ENCODE measurements at regions not wholly inside any gene's neighbourhood (a gene's known extent, or its start where the extent isn't known, plus 50 kb on each side); places are given as distances from the start of the nearest gene placed in this dataset.
"Not testable (repeated sequence)": the region's sequence is repeated elsewhere in the genome, so short reads cannot be mapped to it uniquely, and the experiment has no call there.

DNA sequence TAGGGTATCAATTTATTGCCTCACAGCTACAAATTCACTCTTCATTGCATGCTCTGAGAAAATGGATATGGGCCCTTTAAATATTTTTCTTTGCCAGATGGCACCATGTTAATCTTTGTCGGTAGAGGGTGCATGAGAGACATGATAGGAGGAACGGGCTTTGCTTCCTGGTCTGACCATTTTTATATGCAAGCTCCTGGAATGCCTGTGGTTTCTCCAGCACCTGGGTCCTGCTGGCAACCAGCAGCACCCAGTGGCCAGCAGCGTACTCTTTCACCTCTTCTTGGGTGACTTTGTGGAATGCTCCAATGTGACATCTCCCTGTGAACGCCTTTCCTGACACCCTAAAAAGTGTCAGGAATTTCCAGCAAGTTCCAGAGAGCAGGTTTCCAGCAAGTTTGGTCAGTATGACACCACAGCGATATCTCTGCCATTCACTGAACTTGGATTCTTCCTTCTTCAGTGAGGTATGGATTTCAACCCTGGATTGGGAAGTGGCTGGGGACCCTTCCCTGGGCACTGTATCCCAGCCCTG lies 140.3 kb upstream of the PGRMC2 start:
- Histone ChIP-seq H2AFZ (ENCODE audit: low read length) (no peak overlapping the region), H3K4me1 (ENCODE audit: insufficient read depth, low read length, severe bottlenecking) (no peaks in the 10 kb centered on the region), H3F3A (ENCODE audit: insufficient read depth, low read length) (no peaks in the 10 kb centered on the region), H3K27ac (ENCODE audit: low read depth, low read length, poor library complexity, severe bottlenecking) (no peak overlapping the region), H4K20me1 (ENCODE audit: insufficient read depth, low read length) (no peaks in the 10 kb centered on the region), H3K36me3 (ENCODE audit: insufficient read depth, low read length) (no peaks in the 10 kb centered on the region), H3K9ac (ENCODE audit: low read length) (no peak overlapping the region), H3K4me2 (ENCODE audit: low read length) (no peak overlapping the region), H3K9me2 (ENCODE audit: low read depth, low read length) (no peaks in the 10 kb centered on the region), H3K9me3 (ENCODE audit: low read length) (no peaks in the 10 kb centered on the region), H3K79me2 (ENCODE audit: insufficient read depth, low read length) (no peaks in the 10 kb centered on the region), H3K4me3 (ENCODE audit: low read depth, low read length, poor library complexity, severe bottlenecking) (no peak overlapping the region), H3K27me3 (ENCODE audit: insufficient read depth, low read length) (no peaks in the 10 kb centered on the region)
- TF ChIP-seq EZH2 (IDR thresholded peaks at IDR 0.05; ENCODE audit: borderline replicate concordance, low read length): no peak
- TF ChIP-seq, protein P1, sequence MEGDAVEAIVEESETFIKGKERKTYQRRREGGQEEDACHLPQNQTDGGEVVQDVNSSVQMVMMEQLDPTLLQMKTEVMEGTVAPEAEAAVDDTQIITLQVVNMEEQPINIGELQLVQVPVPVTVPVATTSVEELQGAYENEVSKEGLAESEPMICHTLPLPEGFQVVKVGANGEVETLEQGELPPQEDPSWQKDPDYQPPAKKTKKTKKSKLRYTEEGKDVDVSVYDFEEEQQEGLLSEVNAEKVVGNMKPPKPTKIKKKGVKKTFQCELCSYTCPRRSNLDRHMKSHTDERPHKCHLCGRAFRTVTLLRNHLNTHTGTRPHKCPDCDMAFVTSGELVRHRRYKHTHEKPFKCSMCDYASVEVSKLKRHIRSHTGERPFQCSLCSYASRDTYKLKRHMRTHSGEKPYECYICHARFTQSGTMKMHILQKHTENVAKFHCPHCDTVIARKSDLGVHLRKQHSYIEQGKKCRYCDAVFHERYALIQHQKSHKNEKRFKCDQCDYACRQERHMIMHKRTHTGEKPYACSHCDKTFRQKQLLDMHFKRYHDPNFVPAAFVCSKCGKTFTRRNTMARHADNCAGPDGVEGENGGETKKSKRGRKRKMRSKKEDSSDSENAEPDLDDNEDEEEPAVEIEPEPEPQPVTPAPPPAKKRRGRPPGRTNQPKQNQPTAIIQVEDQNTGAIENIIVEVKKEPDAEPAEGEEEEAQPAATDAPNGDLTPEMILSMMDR (IDR thresholded peaks at IDR 0.05; ENCODE audit: low read length): peak; percentile 16; the same call in 1 of the 2 replicates

DNA sequence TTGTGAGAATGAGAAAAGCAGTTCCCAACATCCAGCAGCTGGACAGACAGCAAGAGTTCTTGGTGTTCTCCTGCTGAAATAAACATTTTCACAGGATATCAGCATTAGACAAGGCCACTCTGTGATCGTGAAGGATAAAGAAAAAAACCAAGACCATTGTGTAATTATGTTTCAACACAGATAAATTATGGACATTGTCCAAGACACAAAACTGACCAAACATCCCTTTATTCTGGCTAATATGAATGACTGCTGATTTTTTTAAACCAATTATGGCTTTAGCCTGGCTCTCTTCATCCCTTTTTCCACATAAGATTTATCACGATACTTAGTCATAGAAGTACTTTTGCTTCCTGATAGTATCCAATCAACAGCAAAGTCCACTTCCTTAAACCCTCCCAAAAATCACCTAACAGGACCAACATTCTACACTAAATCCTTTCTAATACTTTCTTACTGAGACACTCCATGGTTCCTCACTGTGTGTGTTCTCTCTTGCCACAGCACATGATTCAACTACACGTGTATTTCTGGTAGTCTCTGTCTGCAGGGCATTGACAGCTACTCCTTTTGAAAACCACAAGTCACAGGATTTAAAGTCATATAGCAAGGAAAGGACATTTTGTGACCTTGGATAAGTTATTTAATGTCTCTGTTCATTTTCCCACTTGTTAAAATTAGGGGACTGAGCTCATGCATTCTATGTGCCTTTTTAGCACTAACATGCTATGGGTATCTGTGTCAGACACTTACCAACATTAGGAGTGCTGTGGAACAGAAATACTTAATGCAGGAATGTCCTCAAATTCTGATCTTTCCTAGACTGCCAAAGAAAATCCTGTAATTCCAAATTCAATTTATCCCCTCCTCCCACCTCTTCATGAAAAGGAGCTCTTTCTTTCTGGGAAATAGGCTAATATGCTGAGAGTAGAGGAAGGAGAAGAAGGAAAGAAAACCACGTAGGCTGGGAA lies 137.2 kb upstream of the PGRMC2 start:
- Histone ChIP-seq H4K20me1 (ENCODE audit: insufficient read depth, low read length) (no peaks in the 10 kb centered on the region), H2AFZ (ENCODE audit: low read length) (no peak overlapping the region), H3K27me3 (ENCODE audit: insufficient read depth, low read length) (no peaks in the 10 kb centered on the region), H3K4me3 (ENCODE audit: low read depth, low read length, poor library complexity, severe bottlenecking) (no peak overlapping the region), H3F3A (ENCODE audit: insufficient read depth, low read length) (no peaks in the 10 kb centered on the region), H3K9ac (ENCODE audit: low read length) (no peak overlapping the region), H3K4me1 (ENCODE audit: insufficient read depth, low read length, severe bottlenecking) (no peaks in the 10 kb centered on the region), H3K4me2 (ENCODE audit: low read length) (no peak overlapping the region), H3K9me3 (ENCODE audit: low read length) (no peaks in the 10 kb centered on the region), H3K27ac (ENCODE audit: low read depth, low read length, poor library complexity, severe bottlenecking) (no peak overlapping the region), H3K79me2 (ENCODE audit: insufficient read depth, low read length) (no peaks in the 10 kb centered on the region), H3K36me3 (ENCODE audit: insufficient read depth, low read length) (no peaks in the 10 kb centered on the region), H3K9me2 (ENCODE audit: low read depth, low read length) (no peaks in the 10 kb centered on the region)
- TF ChIP-seq EZH2 (IDR thresholded peaks at IDR 0.05; ENCODE audit: borderline replicate concordance, low read length): no peak
- TF ChIP-seq, protein P1 (IDR thresholded peaks at IDR 0.05; ENCODE audit: low read length): no peak

DNA sequence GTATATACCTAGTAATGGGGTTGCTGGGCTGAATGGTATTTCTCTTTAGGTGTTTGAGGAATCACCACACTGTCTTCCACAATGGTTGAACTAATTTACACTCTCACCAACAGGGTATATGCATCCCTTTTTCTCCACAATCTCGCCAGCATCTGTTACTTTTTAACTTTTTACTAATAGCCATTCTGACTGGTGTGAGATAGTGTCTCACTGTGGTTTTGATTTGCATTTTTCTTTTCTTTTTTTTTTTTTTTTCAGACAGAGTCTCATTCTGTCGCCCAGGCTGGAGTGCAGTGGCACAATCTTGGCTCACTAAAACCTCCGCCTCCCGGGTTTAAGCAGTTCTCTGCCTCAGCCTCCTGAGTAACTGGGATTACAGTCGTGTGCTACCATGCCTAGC lies 134.7 kb upstream of the PGRMC2 start:
- H3K27me3 ChIP-seq (ENCODE audit: insufficient read depth, low read length); H3K79me2 ChIP-seq (ENCODE audit: insufficient read depth, low read length); H3K9me2 ChIP-seq (ENCODE audit: low read depth, low read length); H3K36me3 ChIP-seq (ENCODE audit: insufficient read depth, low read length); H4K20me1 ChIP-seq (ENCODE audit: insufficient read depth, low read length); H3K4me3 ChIP-seq (ENCODE audit: low read depth, low read length, poor library complexity, severe bottlenecking); H3K4me1 ChIP-seq (ENCODE audit: insufficient read depth, low read length, severe bottlenecking); H3K9me3 ChIP-seq (ENCODE audit: low read length); H3F3A ChIP-seq (ENCODE audit: insufficient read depth, low read length); H2AFZ ChIP-seq (ENCODE audit: low read length); H3K9ac ChIP-seq (ENCODE audit: low read length); H3K27ac ChIP-seq (ENCODE audit: low read depth, low read length, poor library complexity, severe bottlenecking); H3K4me2 ChIP-seq (ENCODE audit: low read length): not testable (repeated sequence)
